Esophagus muscularis mucosa (tissue), 4 donors: ENCODE measurements at regions not wholly inside any gene's neighbourhood (a gene's known extent, or its start where the extent isn't known, plus 50 kb on each side); places are given as distances from the start of the nearest gene placed in this dataset.

Experiments
- DNase-seq: peaks from one replicate; pipeline ENCODE4 v3.0.0-alpha.2; 2017; ENCODE audit errors: extremely low spot score
- H3K27ac ChIP-seq, 4 donors: fragments of 200-600 bp; sonication (generic); replicated peaks in 1 of 4; 1 replicate in 3 of 4; 2 replicates in 1 of 4; pipeline ENCODE4 v1.5.1; 2016 to 2019; ENCODE audit warnings: mild to moderate bottlenecking in 1 of 4
- H3K27me3 ChIP-seq, 4 donors: fragments of 200-600 bp; sonication (generic); one replicate each; pipeline versions ENCODE4 v1.5.1 to v1.6.0; 2016 to 2019
- H3K36me3 ChIP-seq, 4 donors: fragments of 200-600 bp; sonication (generic); one replicate each; pipeline ENCODE4 v1.5.1; 2016 to 2019
- H3K4me1 ChIP-seq, 4 donors: fragments of 200-600 bp; sonication (generic); one replicate each; pipeline ENCODE4 v1.5.1; 2016 to 2019
- H3K4me3 ChIP-seq, 4 donors: fragments of 200-600 bp; sonication (generic); 1 replicate in 2 of 4; 2 replicates in 2 of 4; pipeline ENCODE4 v1.5.1; 2016 to 2019; ENCODE audit warnings: mild to moderate bottlenecking in 4 of 4, moderate library complexity in 1 of 4
- H3K9me3 ChIP-seq, 4 donors: fragments of 200-600 bp; sonication (generic); 1 replicate in 3 of 4; 2 replicates in 1 of 4; pipeline ENCODE4 v1.5.1; 2016 to 2019
- CTCF ChIP-seq, 3 experiments: fragments of 200-600 bp in 2 of 3; fragments of 450-650 bp in 1 of 3; sonication (generic) in 2 of 3; IDR thresholded peaks; one replicate each; pipeline ENCODE4 v1.5.1; 2017 to 2019; ENCODE audit warnings: antibody characterized with exemption in 3 of 3, mild to moderate bottlenecking in 2 of 3, moderate library complexity in 1 of 3
- EP300 ChIP-seq: sonication (generic); formaldehyde crosslinking; IDR thresholded peaks from one replicate; pipeline ENCODE4 v1.6.1; 2017; ENCODE audit warnings: antibody characterized with exemption
- POLR2A ChIP-seq: fragments of 450-650 bp; IDR thresholded peaks from one replicate; pipeline ENCODE4 v1.6.1; 2017; ENCODE audit warnings: antibody characterized with exemption, moderate library complexity, mild to moderate bottlenecking, low read depth
- POLR2AphosphoS5 ChIP-seq, 2 donors: sonication (generic); formaldehyde crosslinking; IDR thresholded peaks; one replicate each; pipeline ENCODE4 v1.6.1; 2017; ENCODE audit warnings: antibody characterized with exemption in 2 of 2
- WGBS: methylation state at CpG from one replicate; pipeline ENCODE4 v1.1.5; 2018; 5-methylcytosine and 5-hydroxymethylcytosine counted together
- intact Hi-C: fragments of 100-400 bp; cut with DNase I; formaldehyde crosslinking; loops from one replicate; pipeline ENCODE4 v1.15.1; 2023

- H3K4me3 ChIP-seq = no peak overlapping the region
- 44% methylated on average over 10 of the region's 10 CpGs for WGBS
- H3K9me3 ChIP-seq = no peaks in the 10 kb centered on the region
These were observed 104.6 kb downstream of the MSX2 start for GRCh38 chr5:174828804-174829510.

GRCh38 chr5:174827558-174827957 lies 103.2 kb downstream of the MSX2 start:
- TF ChIP-seq EP300 (no peak), POLR2A (no peak), CTCF (IDR thresholded peaks at IDR 0.05) (no peak), POLR2AphosphoS5 (IDR thresholded peaks at IDR 0.05) (no peak)
- no peak for DNase-seq
- intact Hi-C loops = no loop called here
- no peak overlapping the region for H3K4me3 ChIP-seq
- peak overlapping the region; percentile 35 to 70 (median 50) for H3K27ac ChIP-seq
- WGBS = 60% methylated on average over 6 of the region's 6 CpGs
- H3K27me3 ChIP-seq = no peaks in the 10 kb centered on the region
- no peaks in the 10 kb centered on the region for H3K36me3 ChIP-seq
- H3K4me1 ChIP-seq = peaks cover 0 to 29% (median 25%) of the 10 kb centered on the region in 4 donors
- H3K9me3 ChIP-seq = no peaks in the 10 kb centered on the region

More at GRCh38 chr5:174828804-174829510, 104.6 kb downstream of the MSX2 start:
- intact Hi-C loops = no loop called here
- TF ChIP-seq EP300 = no peak
- no peak for TF ChIP-seq CTCF (IDR thresholded peaks at IDR 0.05)
- TF ChIP-seq POLR2A = no peak
- no peak for TF ChIP-seq POLR2AphosphoS5 (IDR thresholded peaks at IDR 0.05)
- peak overlapping the region; percentile 45 to 70 (median 56) for H3K27ac ChIP-seq
- no peaks in the 10 kb centered on the region for H3K36me3 ChIP-seq
- DNase-seq = no peak
- H3K4me1 ChIP-seq = peaks cover 0 to 29% (median 25%) of the 10 kb centered on the region in 4 donors
- H3K27me3 ChIP-seq = no peaks in the 10 kb centered on the region

- H3K27me3 ChIP-seq = no peaks in the 10 kb centered on the region
- no peak overlapping the region for H3K27ac ChIP-seq
- no peak for TF ChIP-seq EP300
- no peak for TF ChIP-seq POLR2A
- TF ChIP-seq POLR2AphosphoS5 (IDR thresholded peaks at IDR 0.05) = no peak
- TF ChIP-seq CTCF (IDR thresholded peaks at IDR 0.05) = no peak
- intact Hi-C loops = no loop called here
- no peak for DNase-seq
- H3K4me3 ChIP-seq = no peak overlapping the region
- WGBS = 87% methylated on average over 4 of the region's 4 CpGs
- H3K4me1 ChIP-seq = peaks cover 0 to 29% (median 25%) of the 10 kb centered on the region in 4 donors
- no peaks in the 10 kb centered on the region for H3K36me3 ChIP-seq
- no peaks in the 10 kb centered on the region for H3K9me3 ChIP-seq
These were observed 101.2 kb downstream of the MSX2 start for GRCh38 chr5:174825587-174825986.

- no peaks in the 10 kb centered on the region for H3K36me3 ChIP-seq
These were observed 94.0 kb downstream of the MSX2 start for GRCh38 chr5:174818430-174818829.

More at GRCh38 chr5:174818430-174818829, 94.0 kb downstream of the MSX2 start:
- no peak for DNase-seq
- Histone ChIP-seq H3K9me3 (peaks cover 0 to 5% (median 0%) of the 10 kb centered on the region in 4 donors), H3K27me3 (no peaks in the 10 kb centered on the region), H3K4me1 (no peaks in the 10 kb centered on the region), H3K4me3 (no peak overlapping the region), H3K27ac (no peak overlapping the region)
- no peak for TF ChIP-seq POLR2AphosphoS5 (IDR thresholded peaks at IDR 0.05)
- TF ChIP-seq CTCF (IDR thresholded peaks at IDR 0.05) = no peak
- no peak for TF ChIP-seq POLR2A
- no peak for TF ChIP-seq EP300
- WGBS = 95% methylated on average over 2 of the region's 2 CpGs
- intact Hi-C loops = no loop called here
